Smooth muscle cell (in vitro differentiated cells): ENCODE measurements at regions not wholly inside any gene's neighbourhood (a gene's known extent, or its start where the extent isn't known, plus 50 kb on each side); places are given as distances from the start of the nearest gene placed in this dataset.

Source experiments
- DNase-seq: peaks from one replicate; lab custom pipeline; 2025; ENCODE audit not compliant: unreplicated experiment; lab: John Stamatoyannopoulos, UW
- H2AFZ ChIP-seq: fragments of 200-600 bp; sonication (generic); 2 replicates; pipeline ENCODE4 v1.6.0; 2016; ENCODE audit warnings: antibody characterized with exemption, low read depth, mild to moderate bottlenecking
- H3F3A ChIP-seq: fragments of 200-600 bp; sonication (generic); 2 replicates; pipeline ENCODE4 v1.6.0; 2017; ENCODE audit warnings: antibody characterized with exemption, low read depth
- H3K27ac ChIP-seq: fragments of 200-600 bp; sonication (generic); 2 replicates; pipeline ENCODE4 v1.5.1; 2016; ENCODE audit warnings: low read depth, mild to moderate bottlenecking
- H3K27me3 ChIP-seq: fragments of 200-600 bp; sonication (generic); 2 replicates; pipeline ENCODE4 v1.6.1; 2016; ENCODE audit warnings: low read depth, mild to moderate bottlenecking
- H3K36me3 ChIP-seq: fragments of 200-600 bp; sonication (generic); 2 replicates; pipeline ENCODE4 v1.5.1; 2016; ENCODE audit warnings: low read depth
- H3K4me1 ChIP-seq: fragments of 200-600 bp; sonication (generic); 2 replicates; pipeline ENCODE4 v1.5.1; 2016; ENCODE audit warnings: low read depth
- H3K4me2 ChIP-seq: fragments of 200-600 bp; sonication (generic); 2 replicates; pipeline ENCODE4 v1.6.0; 2016; ENCODE audit warnings: mild to moderate bottlenecking
- H3K4me3 ChIP-seq: fragments of 200-600 bp; sonication (generic); 2 replicates; pipeline ENCODE4 v1.5.1; 2016; ENCODE audit warnings: mild to moderate bottlenecking
- H3K79me2 ChIP-seq: fragments of 200-600 bp; sonication (generic); 2 replicates; pipeline ENCODE4 v1.6.0; 2016; ENCODE audit warnings: low read depth, mild to moderate bottlenecking
- H3K9ac ChIP-seq: fragments of 200-600 bp; sonication (generic); 2 replicates; pipeline ENCODE4 v1.6.0; 2016; ENCODE audit warnings: low read depth
- H3K9me3 ChIP-seq: fragments of 200-600 bp; sonication (generic); replicated peaks from 2 replicates; pipeline ENCODE4 v1.5.1; 2016; ENCODE audit warnings: low read depth
- H4K20me1 ChIP-seq: fragments of 200-600 bp; sonication (generic); 2 replicates; pipeline ENCODE4 v1.6.0; 2016; ENCODE audit warnings: low read depth
- CTCF ChIP-seq: fragments of 200-600 bp; sonication (generic); IDR thresholded peaks from 2 replicates; pipeline ENCODE4 v1.5.1; 2017; ENCODE audit warnings: borderline replicate concordance, mild to moderate bottlenecking, antibody characterized with exemption; ENCODE audit not compliant: insufficient read depth, poor library complexity, severe bottlenecking
- WGBS: methylation state at CpG from one replicate; pipeline ENCODE4 v1.1.7; 2016; ENCODE audit warnings: low lambda C conversion rate; 5-methylcytosine and 5-hydroxymethylcytosine counted together

- Histone ChIP-seq H2AFZ (no peak overlapping the region), H3K4me3 (no peak overlapping the region), H3K27ac (no peak overlapping the region), H3K4me1 (no peaks in the 10 kb centered on the region), H3K9ac (no peak overlapping the region), H3F3A (no peaks in the 10 kb centered on the region), H3K79me2 (no peaks in the 10 kb centered on the region), H3K9me3 (no peaks in the 10 kb centered on the region), H3K36me3 (no peaks in the 10 kb centered on the region), H3K27me3 (peaks cover 5% of the 10 kb centered on the region), H4K20me1 (no peaks in the 10 kb centered on the region), H3K4me2 (no peak overlapping the region)
- 60% methylated on average over 2 of the region's 2 CpGs for WGBS
- no peak for TF ChIP-seq CTCF
- no peak for DNase-seq
Observed at GRCh38 chr2:115921541-115921940, 1479.1 kb downstream of the DPP10 start.

GRCh38 chr2:115939902-115940301 is 1497.5 kb downstream of the DPP10 start:
- Histone ChIP-seq H3K27me3 (peaks cover 11% of the 10 kb centered on the region), H3K9me3 (no peaks in the 10 kb centered on the region), H3K36me3 (no peaks in the 10 kb centered on the region), H3K4me2 (no peak overlapping the region), H3K79me2 (no peaks in the 10 kb centered on the region), H3K4me1 (no peaks in the 10 kb centered on the region), H3K4me3 (no peak overlapping the region), H4K20me1 (no peaks in the 10 kb centered on the region), H3K9ac (no peak overlapping the region), H3F3A (no peaks in the 10 kb centered on the region), H3K27ac (no peak overlapping the region), H2AFZ (no peak overlapping the region)
- no peak for DNase-seq
- WGBS, result 30% methylated on average over 3 of the region's 3 CpGs
- TF ChIP-seq CTCF, result no peak

GRCh38 chr2:115942800-115943199 is 1500.4 kb downstream of the DPP10 start:
- H3K4me3 ChIP-seq, result no peak overlapping the region
- H3K9me3 ChIP-seq, result no peaks in the 10 kb centered on the region
- H3K27ac ChIP-seq, result no peak overlapping the region
- 57% methylated on average over 5 of the region's 5 CpGs for WGBS
- DNase-seq, result no peak
- H3K36me3 ChIP-seq, result no peaks in the 10 kb centered on the region
- H3K4me1 ChIP-seq, result no peaks in the 10 kb centered on the region
- no peaks in the 10 kb centered on the region for H4K20me1 ChIP-seq
- no peak overlapping the region for H3K4me2 ChIP-seq
- no peaks in the 10 kb centered on the region for H3K79me2 ChIP-seq
- H2AFZ ChIP-seq, result no peak overlapping the region
- no peak overlapping the region for H3K9ac ChIP-seq
- H3F3A ChIP-seq, result no peaks in the 10 kb centered on the region
- peaks cover 11% of the 10 kb centered on the region for H3K27me3 ChIP-seq
- no peak for TF ChIP-seq CTCF

- whole genome bisulfite sequencing, result 32% methylated on average over 1 of the region's 1 CpG
Observed at GRCh38 chr2:115946341-115946740, 1503.9 kb downstream of the DPP10 start.

More at GRCh38 chr2:115946341-115946740, 1503.9 kb downstream of the DPP10 start:
- no peak overlapping the region for H3K9ac ChIP-seq
- H3F3A ChIP-seq, result no peaks in the 10 kb centered on the region
- no peak overlapping the region for H3K4me3 ChIP-seq
- no peak for DNase-seq
- no peak for TF ChIP-seq CTCF
- no peaks in the 10 kb centered on the region for H3K79me2 ChIP-seq
- H3K36me3 ChIP-seq, result no peaks in the 10 kb centered on the region
- no peaks in the 10 kb centered on the region for H3K9me3 ChIP-seq
- no peaks in the 10 kb centered on the region for H4K20me1 ChIP-seq
- H3K4me2 ChIP-seq, result peak overlapping the region; percentile 10
- H3K27ac ChIP-seq, result no peak overlapping the region
- H3K27me3 ChIP-seq, result peaks cover 11% of the 10 kb centered on the region
- H3K4me1 ChIP-seq, result no peaks in the 10 kb centered on the region
- no peak overlapping the region for H2AFZ ChIP-seq
